CD14-positive monocyte (primary cell): ENCODE measurements at regions not wholly inside any gene's neighbourhood (a gene's known extent, or its start where the extent isn't known, plus 50 kb on each side); places are given as distances from the start of the nearest gene placed in this dataset.
"Not testable (repeated sequence)": the region's sequence is repeated elsewhere in the genome, so short reads cannot be mapped to it uniquely, and the experiment has no call there.

ENCODE experiments used
- DNase-seq, 3 donors: peaks; one replicate each; pipeline ENCODE4 v3.0.0-alpha.2; 2011 to 2022
- H2AFZ ChIP-seq: 2 replicates; pipeline ENCODE4 v1.6.0; 2012; ENCODE audit warnings: mild to moderate bottlenecking, low read depth, low read length, inconsistent platforms; ENCODE audit not compliant: insufficient read depth, poor library complexity, severe bottlenecking
- H3K27ac ChIP-seq, 2 donors: 1 replicate in 1 of 2; 2 replicates in 1 of 2; pipeline ENCODE4 v1.5.1; 2012 to 2013; ENCODE audit warnings: low read length in 2 of 2, control low read depth in 1 of 2, inconsistent platforms in 1 of 2, low read depth in 1 of 2, mild to moderate bottlenecking in 1 of 2
- H3K27me3 ChIP-seq, 2 donors: one replicate each; pipeline versions ENCODE4 v1.6.0 to v1.6.1; 2011 to 2013; ENCODE audit warnings: low read length in 2 of 2; ENCODE audit not compliant: control insufficient read depth in 2 of 2, insufficient read depth in 2 of 2
- H3K36me3 ChIP-seq, 2 donors: replicated peaks in 1 of 2; 1 replicate in 1 of 2; 2 replicates in 1 of 2; pipeline versions ENCODE4 v1.5.1 to v1.6.1; 2012 to 2013; ENCODE audit warnings: low read length in 2 of 2, control low read depth in 1 of 2, inconsistent platforms in 1 of 2, mild to moderate bottlenecking in 1 of 2; ENCODE audit not compliant: insufficient read depth in 2 of 2, control insufficient read depth in 1 of 2
- H3K4me1 ChIP-seq, 2 donors: 1 replicate in 1 of 2; 2 replicates in 1 of 2; pipeline versions ENCODE4 v1.5.1 to v1.6.1; 2012 to 2013; ENCODE audit warnings: low read length in 2 of 2, control low read depth in 1 of 2, inconsistent platforms in 1 of 2, mild to moderate bottlenecking in 1 of 2, moderate library complexity in 1 of 2; ENCODE audit not compliant: insufficient read depth in 2 of 2, control insufficient read depth in 1 of 2
- H3K4me2 ChIP-seq: replicated peaks from 2 replicates; pipeline ENCODE3; 2012; ENCODE audit warnings: low read length, moderate library complexity, mild to moderate bottlenecking; ENCODE audit not compliant: poor library complexity, severe bottlenecking; ENCODE audit errors: extremely low read depth
- H3K4me3 ChIP-seq, 3 experiments: fragments of 200-600 bp in 1 of 3; sonication (generic) in 1 of 3; replicated peaks in 1 of 3; 1 replicate in 2 of 3; 2 replicates in 1 of 3; pipeline ENCODE4 v1.5.1; 2011 to 2013; ENCODE audit warnings: low read length in 3 of 3, mild to moderate bottlenecking in 3 of 3, control low read depth in 2 of 3, low read depth in 2 of 3, inconsistent platforms in 1 of 3, moderate library complexity in 1 of 3
- H3K79me2 ChIP-seq: 2 replicates; pipeline ENCODE4 v1.6.0; 2012; ENCODE audit warnings: mild to moderate bottlenecking, control low read depth, inconsistent platforms, low read length, moderate library complexity; ENCODE audit not compliant: insufficient read depth
- H3K9ac ChIP-seq: 2 replicates; pipeline ENCODE4 v1.6.0; 2017; ENCODE audit warnings: low read length, mild to moderate bottlenecking; ENCODE audit not compliant: insufficient read depth, poor library complexity, severe bottlenecking
- H3K9me3 ChIP-seq, 2 donors: replicated peaks in 1 of 2; 1 replicate in 1 of 2; 2 replicates in 1 of 2; pipeline versions ENCODE4 v1.5.1 to v1.6.1; 2012 to 2013; ENCODE audit warnings: low read length in 2 of 2, control low read depth in 1 of 2; ENCODE audit not compliant: control insufficient read depth in 1 of 2, insufficient read depth in 1 of 2
- H4K20me1 ChIP-seq: 2 replicates; pipeline ENCODE4 v1.6.0; 2012; ENCODE audit warnings: mild to moderate bottlenecking, low read length, control low read depth, moderate library complexity; ENCODE audit not compliant: insufficient read depth
- H3K27ac Mint-ChIP-seq, 7 donors: one replicate each; pipeline ENCODE4 v1.8.0; 2020; ENCODE audit warnings: mild to moderate bottlenecking in 7 of 7, mixed read lengths in 7 of 7, moderate library complexity in 6 of 7, inconsistent platforms in 2 of 7
- H3K27me3 Mint-ChIP-seq, 3 donors: one replicate each; pipeline ENCODE4 v1.8.0; 2021 to 2022; ENCODE audit warnings: low read depth in 3 of 3, mild to moderate bottlenecking in 3 of 3, mixed read lengths in 3 of 3, moderate library complexity in 3 of 3, inconsistent platforms in 1 of 3
- H3K36me3 Mint-ChIP-seq, 2 donors: one replicate each; pipeline ENCODE4 v1.8.0; 2020; ENCODE audit warnings: mixed read lengths in 2 of 2, inconsistent platforms in 1 of 2, mild to moderate bottlenecking in 1 of 2
- H3K4me1 Mint-ChIP-seq: one replicate; pipeline ENCODE4 v1.8.0; 2020; ENCODE audit warnings: mild to moderate bottlenecking, mixed read lengths
- H3K4me3 Mint-ChIP-seq, 2 donors: one replicate each; pipeline ENCODE4 v1.8.0; 2020; ENCODE audit warnings: mild to moderate bottlenecking in 2 of 2, mixed read lengths in 2 of 2, moderate library complexity in 1 of 2
- H3K9me3 Mint-ChIP-seq, 7 donors: one replicate each; pipeline ENCODE4 v1.8.0; 2020 to 2022; ENCODE audit warnings: mixed read lengths in 7 of 7, mild to moderate bottlenecking in 6 of 7, moderate library complexity in 6 of 7, inconsistent platforms in 2 of 7
- WGBS: methylation state at CpG from one replicate; pipeline ENCODE4 v1.1.5; 2013; ENCODE audit warnings: missing lambda C conversion rate; ENCODE audit not compliant: insufficient coverage; 5-methylcytosine and 5-hydroxymethylcytosine counted together
- intact Hi-C, 2 donors: fragments of 100-400 bp; cut with micrococcal nuclease; formaldehyde crosslinking; loops; one replicate each; pipeline versions ENCODE4 v1.15.0 to v1.15.1; 2023
- TF ChIP-seq, protein P1 (sequence below): fragments of 200-600 bp; IDR thresholded peaks from one replicate; pipeline ENCODE4 v1.8.0; 2022; ENCODE audit warnings: antibody characterized with exemption, mild to moderate bottlenecking

- H2AFZ ChIP-seq = no peak overlapping the region
- TF ChIP-seq, protein P1, sequence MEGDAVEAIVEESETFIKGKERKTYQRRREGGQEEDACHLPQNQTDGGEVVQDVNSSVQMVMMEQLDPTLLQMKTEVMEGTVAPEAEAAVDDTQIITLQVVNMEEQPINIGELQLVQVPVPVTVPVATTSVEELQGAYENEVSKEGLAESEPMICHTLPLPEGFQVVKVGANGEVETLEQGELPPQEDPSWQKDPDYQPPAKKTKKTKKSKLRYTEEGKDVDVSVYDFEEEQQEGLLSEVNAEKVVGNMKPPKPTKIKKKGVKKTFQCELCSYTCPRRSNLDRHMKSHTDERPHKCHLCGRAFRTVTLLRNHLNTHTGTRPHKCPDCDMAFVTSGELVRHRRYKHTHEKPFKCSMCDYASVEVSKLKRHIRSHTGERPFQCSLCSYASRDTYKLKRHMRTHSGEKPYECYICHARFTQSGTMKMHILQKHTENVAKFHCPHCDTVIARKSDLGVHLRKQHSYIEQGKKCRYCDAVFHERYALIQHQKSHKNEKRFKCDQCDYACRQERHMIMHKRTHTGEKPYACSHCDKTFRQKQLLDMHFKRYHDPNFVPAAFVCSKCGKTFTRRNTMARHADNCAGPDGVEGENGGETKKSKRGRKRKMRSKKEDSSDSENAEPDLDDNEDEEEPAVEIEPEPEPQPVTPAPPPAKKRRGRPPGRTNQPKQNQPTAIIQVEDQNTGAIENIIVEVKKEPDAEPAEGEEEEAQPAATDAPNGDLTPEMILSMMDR = no peak
- no peaks in the 10 kb centered on the region for H3K9me3 Mint-ChIP-seq
Measured at GRCh38 chr21:14285147-14285761, 69.3 kb downstream of the RBM11 start.

DNA sequence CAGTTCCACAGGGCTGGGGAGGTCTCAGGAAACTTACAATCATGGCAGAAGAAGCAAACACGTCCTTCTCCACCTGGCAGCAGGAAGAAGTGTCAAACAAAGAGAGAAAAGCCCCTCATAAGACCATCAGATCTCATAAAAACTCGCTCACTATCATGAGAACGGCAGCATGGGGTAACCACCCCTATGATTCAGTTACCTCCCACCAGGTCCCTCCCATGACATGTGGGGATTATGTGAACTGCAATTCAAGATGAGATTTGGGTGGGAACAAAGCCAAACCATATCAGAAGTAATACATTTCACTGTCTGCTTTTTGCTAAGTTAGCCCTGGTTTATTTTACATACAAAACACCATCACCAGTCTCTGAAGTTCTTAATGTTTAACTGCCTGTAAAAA lies 68.5 kb downstream of the RBM11 start:
- Histone ChIP-seq H4K20me1 (no peaks in the 10 kb centered on the region), H3K9ac (no peak overlapping the region), H3K27ac (no peak overlapping the region), H3K4me1 (no peaks in the 10 kb centered on the region), H2AFZ (no peak overlapping the region), H3K9me3 (no peaks in the 10 kb centered on the region), H3K79me2 (no peaks in the 10 kb centered on the region), H3K4me3 (no peak overlapping the region), H3K36me3 (no peaks in the 10 kb centered on the region), H3K4me2 (no peak overlapping the region), H3K27me3 (no peaks in the 10 kb centered on the region)
- H3K9me3 Mint-ChIP-seq = no peaks in the 10 kb centered on the region
- intact Hi-C loops = no loop called here
- H3K27ac Mint-ChIP-seq = no peak overlapping the region
- TF ChIP-seq, protein P1 = no peak
- H3K4me3 Mint-ChIP-seq = no peak overlapping the region
- peaks cover 10% of the 10 kb centered on the region for H3K4me1 Mint-ChIP-seq
- no peaks in the 10 kb centered on the region for H3K36me3 Mint-ChIP-seq
- no CpG with 5 or more reads among the region's 3 CpGs for WGBS
- DNase-seq = no peak
- H3K27me3 Mint-ChIP-seq = peaks cover 0 to 4% (median 0%) of the 10 kb centered on the region in 3 donors

More at GRCh38 chr21:14285147-14285761, 69.3 kb downstream of the RBM11 start:
- Histone ChIP-seq H3K9ac (no peak overlapping the region), H3K4me2 (no peak overlapping the region), H3K4me1 (no peaks in the 10 kb centered on the region), H4K20me1 (no peaks in the 10 kb centered on the region), H3K27ac (no peak overlapping the region), H3K27me3 (no peaks in the 10 kb centered on the region), H3K36me3 (no peaks in the 10 kb centered on the region), H3K79me2 (no peaks in the 10 kb centered on the region), H3K9me3 (no peaks in the 10 kb centered on the region), H3K4me3 (no peak overlapping the region)
- peaks cover 0 to 4% (median 0%) of the 10 kb centered on the region in 3 donors for H3K27me3 Mint-ChIP-seq
- peaks cover 10% of the 10 kb centered on the region for H3K4me1 Mint-ChIP-seq
- no peak overlapping the region for H3K27ac Mint-ChIP-seq
- no peak for DNase-seq
- intact Hi-C loops = no loop called here
- WGBS = no CpG with 5 or more reads among the region's 2 CpGs
- H3K36me3 Mint-ChIP-seq = no peaks in the 10 kb centered on the region
- no peak overlapping the region for H3K4me3 Mint-ChIP-seq

DNA sequence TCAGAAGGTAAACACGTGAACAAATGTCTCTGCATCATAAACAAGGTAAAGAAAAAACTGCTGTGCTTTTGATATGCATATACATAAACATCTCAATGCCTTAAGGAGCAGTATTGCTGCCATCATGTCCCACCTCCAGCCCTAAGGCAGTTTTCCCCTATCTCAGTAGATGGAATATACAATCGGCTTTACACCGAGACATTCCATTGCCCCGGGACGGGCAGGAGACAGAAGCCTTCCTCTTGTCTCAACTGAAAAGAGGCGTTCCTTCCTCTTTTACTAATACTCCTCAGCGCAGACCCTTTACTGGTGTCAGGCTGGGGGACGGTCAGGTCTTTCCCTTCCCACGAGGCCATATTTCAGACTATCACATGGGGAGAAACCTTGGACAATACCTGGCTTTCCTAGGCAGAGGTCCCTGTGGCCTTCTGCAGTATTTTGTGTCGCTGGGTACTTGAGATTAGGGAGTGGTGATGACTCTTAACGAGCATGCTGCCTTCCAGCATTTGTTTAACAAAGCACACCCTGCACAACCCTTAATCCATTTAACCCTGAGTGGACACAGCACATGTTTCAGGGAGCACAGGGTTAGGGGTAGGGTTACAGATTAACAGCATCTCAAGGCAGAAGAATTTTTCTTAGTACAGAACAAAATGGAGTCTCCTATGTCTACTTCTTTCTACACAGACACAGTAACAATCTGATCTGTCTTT lies 65.4 kb downstream of the RBM11 start:
- H2AFZ ChIP-seq = peak overlapping the region; percentile 51
- H3K4me1 ChIP-seq, H3K9me3 Mint-ChIP-seq, H3K9me3 ChIP-seq, H3K79me2 ChIP-seq, H3K36me3 Mint-ChIP-seq, H3K36me3 ChIP-seq, intact Hi-C loops, H3K9ac ChIP-seq, H3K27me3 Mint-ChIP-seq, H3K27ac ChIP-seq, H4K20me1 ChIP-seq, H3K27me3 ChIP-seq: not testable (repeated sequence)
- Mint-ChIP-seq H3K27ac (peak overlapping the region in 1 of 7 donors; percentile 23), H3K4me1 (peaks cover 10% of the 10 kb centered on the region), H3K4me3 (peak overlapping the region; percentile 57 to 82)
- peak in 1 of 3 donors; percentile 2 for DNase-seq
- WGBS = 53% methylated on average over 4 of the region's 11 CpGs
- peak overlapping the region; percentile 6 for H3K4me2 ChIP-seq
- peak overlapping the region in 1 of 3 experiments; percentile 20 for H3K4me3 ChIP-seq
